LNCaP clone FGC (cell line): ENCODE measurements at regions not wholly inside any gene's neighbourhood (a gene's known extent, or its start where the extent isn't known, plus 50 kb on each side); places are given as distances from the start of the nearest gene placed in this dataset.
"Not testable (repeated sequence)": the region's sequence is repeated elsewhere in the genome, so short reads cannot be mapped to it uniquely, and the experiment has no call there.

Experiments used
- DNase-seq: peaks from one replicate; pipeline ENCODE4 v3.0.0-alpha.2; 2011; ENCODE audit warnings: low read depth
- H3K4me3 ChIP-seq: 2 replicates; pipeline ENCODE4 v1.5.1; 2011; ENCODE audit warnings: mild to moderate bottlenecking, low read depth, low read length, control low read depth
- TF ChIP-seq, protein P1 (sequence below): IDR thresholded peaks from 2 replicates; pipeline ENCODE4 v1.5.1; 2012; ENCODE audit warnings: mild to moderate bottlenecking; ENCODE audit not compliant: control insufficient read depth, insufficient read depth; ENCODE audit errors: extremely low read depth

DNA sequence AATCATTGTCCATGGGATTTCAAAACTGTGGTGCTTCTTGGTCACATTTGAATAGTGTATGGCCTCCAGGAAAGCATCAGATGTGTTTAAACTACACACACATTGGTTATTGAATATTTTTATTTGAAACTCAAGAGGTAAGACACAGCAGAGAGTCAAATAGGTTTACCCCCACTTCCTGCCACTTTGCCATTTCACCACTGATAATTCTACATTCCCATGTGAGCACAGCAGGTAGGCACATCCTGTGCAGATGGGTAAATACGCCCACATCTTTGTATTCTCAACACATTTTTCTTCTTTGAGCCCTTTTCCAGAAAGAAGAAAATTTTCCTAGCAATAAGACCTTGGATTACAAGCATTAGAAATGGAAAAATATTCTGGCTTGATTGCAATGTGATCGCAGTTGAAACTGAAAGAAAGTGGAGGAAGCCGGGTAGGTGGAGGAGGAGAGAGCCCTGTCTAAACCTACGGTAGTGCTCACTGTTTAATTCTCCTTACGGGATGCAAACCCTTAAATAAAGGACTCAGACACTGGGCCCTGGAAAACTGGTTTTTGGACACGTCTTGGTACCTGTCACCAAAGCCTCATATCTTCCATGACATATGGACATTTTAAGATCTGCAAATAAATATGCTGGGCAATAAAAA, 167.7 kb downstream of the COG6 start:
- TF ChIP-seq, protein P1, sequence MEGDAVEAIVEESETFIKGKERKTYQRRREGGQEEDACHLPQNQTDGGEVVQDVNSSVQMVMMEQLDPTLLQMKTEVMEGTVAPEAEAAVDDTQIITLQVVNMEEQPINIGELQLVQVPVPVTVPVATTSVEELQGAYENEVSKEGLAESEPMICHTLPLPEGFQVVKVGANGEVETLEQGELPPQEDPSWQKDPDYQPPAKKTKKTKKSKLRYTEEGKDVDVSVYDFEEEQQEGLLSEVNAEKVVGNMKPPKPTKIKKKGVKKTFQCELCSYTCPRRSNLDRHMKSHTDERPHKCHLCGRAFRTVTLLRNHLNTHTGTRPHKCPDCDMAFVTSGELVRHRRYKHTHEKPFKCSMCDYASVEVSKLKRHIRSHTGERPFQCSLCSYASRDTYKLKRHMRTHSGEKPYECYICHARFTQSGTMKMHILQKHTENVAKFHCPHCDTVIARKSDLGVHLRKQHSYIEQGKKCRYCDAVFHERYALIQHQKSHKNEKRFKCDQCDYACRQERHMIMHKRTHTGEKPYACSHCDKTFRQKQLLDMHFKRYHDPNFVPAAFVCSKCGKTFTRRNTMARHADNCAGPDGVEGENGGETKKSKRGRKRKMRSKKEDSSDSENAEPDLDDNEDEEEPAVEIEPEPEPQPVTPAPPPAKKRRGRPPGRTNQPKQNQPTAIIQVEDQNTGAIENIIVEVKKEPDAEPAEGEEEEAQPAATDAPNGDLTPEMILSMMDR, result no peak
- DNase-seq, result no peak
- H3K4me3 ChIP-seq, result no peak overlapping the region

DNA sequence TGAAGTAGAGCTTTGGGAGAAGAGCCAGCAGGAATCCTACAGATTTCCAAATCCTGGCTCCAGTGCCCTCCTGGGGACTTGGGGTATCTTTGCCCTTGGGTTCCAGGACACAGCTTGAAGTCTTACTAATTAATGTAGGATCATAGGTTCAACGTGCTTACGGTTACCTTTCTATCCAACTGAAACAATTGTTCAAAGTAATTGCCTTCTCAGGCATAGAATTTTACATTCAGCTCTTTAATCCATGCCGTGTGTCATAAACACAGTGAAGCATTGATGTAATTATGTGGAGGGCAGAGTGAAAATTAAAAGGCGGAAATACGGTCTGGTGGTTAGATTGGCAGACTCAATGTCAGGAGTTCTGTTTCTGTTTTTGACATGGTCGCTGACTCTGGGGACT, 170.4 kb downstream of the COG6 start:
- DNase-seq, result no peak
- TF ChIP-seq, protein P1, result no peak

DNA sequence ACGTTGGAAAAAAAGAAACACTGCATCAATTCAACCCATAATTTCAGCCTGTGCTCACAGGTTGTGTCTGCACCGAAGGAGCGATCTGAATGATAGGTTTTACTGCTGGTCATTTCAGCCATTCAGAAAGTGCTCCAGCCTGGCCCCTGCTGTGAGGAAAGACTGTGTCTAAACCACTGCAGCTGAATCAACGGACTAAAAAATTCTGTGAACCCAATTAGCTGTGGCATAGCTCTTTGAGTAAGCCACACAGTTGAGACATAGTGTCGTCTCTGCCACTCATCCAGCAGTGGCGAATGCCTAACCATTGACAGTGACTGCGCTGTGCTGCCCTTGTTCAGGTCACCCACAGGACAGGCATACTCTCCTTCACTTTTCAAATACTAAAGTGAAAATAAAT, 179.8 kb downstream of the COG6 start:
- H3K4me3 ChIP-seq, result no peak overlapping the region
- TF ChIP-seq, protein P1, result no peak
- no peak for DNase-seq

More for the DNA sequence above, 170.4 kb downstream of the COG6 start:
- H3K4me3 ChIP-seq, result no peak overlapping the region

DNA sequence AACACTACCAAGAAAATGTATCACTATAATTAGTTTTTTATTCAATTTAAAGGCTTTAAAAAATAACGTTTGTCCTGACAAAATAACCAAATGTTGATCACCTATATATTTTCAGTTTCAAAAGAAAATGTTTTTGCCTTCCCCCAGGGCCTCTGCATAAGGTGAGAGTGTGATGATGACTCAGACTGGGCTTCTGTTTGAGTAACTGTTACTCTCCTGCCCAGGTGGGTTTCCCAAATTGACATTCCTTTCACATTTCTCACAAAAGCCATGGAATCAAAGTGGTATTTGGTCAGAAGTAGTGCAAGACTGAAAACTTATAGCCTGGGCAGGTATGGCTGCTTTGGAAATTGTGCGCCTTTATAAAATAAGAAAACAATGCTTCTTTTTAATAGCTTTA, 180.6 kb downstream of the COG6 start:
- TF ChIP-seq, protein P1, result no peak
- DNase-seq, result no peak
- no peak overlapping the region for H3K4me3 ChIP-seq

DNA sequence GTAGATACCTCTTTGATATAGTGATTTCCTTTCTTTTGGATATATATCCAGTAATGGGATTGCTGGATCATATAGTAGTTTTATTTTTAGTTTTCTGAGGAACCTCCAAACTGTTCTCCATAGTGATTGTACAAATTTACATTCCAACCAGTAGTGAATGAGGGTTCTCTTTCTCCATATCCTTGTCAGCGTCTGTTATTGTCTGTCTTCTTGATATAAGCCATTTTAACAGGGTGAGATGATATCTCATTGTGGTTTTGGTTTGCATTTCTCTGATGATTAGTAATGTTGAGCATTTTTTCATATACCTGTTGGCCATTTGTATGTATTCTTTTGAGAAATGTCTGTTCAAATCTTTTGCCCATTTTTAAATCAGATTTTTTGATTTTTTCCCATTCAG, 182.4 kb downstream of the COG6 start:
- H3K4me3 ChIP-seq, DNase-seq: not testable (repeated sequence)

DNA sequence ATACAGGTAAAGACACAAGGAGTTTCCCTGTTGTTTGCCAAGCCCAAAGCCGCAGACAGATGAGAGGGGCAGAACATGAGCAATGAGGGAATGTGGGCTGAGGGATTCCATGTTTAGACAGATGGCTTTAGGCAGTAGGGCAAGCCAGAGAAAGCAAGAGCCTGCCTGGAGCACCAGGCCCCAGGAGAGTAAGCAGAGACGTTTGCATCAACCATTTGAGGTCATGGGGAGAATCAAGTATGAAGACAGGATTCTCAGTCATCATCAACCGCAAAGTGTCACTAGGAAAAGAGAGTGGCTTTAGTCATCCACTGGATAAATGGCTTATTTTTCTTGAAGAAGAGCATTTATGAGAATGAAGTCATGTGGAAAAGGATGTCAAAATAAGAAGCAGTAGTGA, 184.7 kb downstream of the COG6 start:
- TF ChIP-seq, protein P1, result no peak
- no peak for DNase-seq

DNA sequence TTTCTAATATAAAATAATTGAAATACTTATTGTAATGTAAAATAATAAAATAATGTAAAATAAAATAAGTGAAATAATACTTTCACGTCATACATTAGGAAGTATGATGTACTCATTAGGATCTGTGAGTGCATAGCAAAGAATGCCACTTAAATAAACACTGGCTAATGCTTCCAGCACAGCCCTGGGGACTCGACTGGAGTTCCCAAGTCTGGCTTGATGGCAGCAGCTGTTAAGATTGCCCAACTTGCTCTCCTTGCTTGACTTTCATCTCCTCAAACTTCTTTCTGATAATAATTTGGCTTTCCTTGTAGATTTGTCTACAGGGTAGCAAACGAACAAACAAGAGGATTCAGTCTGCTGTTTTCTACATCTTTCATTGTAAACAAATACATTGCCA, 191.9 kb downstream of the COG6 start:
- no peak overlapping the region for H3K4me3 ChIP-seq
- TF ChIP-seq, protein P1, result no peak
- no peak for DNase-seq

More for the DNA sequence above, 184.7 kb downstream of the COG6 start:
- no peak overlapping the region for H3K4me3 ChIP-seq
